ENCODE measurements at regions not wholly inside any gene's neighbourhood (a gene's known extent, or its start where the extent isn't known, plus 50 kb on each side); places are given as distances from the start of the nearest gene placed in this dataset.

- no peak for TF ChIP-seq CTCF (conservative IDR thresholded peaks at IDR 0.05; ENCODE audit: low read depth, low read length)
- no peak for TF ChIP-seq EZH2 (IDR thresholded peaks at IDR 0.05; ENCODE audit: low read length, unreplicated experiment)
- TF ChIP-seq EZH2phosphoT487 (IDR thresholded peaks at IDR 0.05; ENCODE audit: borderline replicate concordance, low read length), result no peak
These were observed 144.4 kb upstream of the KCNJ3 start for GRCh38 chr2:154554046-154554445.
